ENCODE measurements at regions not wholly inside any gene's neighbourhood (a gene's known extent, or its start where the extent isn't known, plus 50 kb on each side); places are given as distances from the start of the nearest gene placed in this dataset.

DNA sequence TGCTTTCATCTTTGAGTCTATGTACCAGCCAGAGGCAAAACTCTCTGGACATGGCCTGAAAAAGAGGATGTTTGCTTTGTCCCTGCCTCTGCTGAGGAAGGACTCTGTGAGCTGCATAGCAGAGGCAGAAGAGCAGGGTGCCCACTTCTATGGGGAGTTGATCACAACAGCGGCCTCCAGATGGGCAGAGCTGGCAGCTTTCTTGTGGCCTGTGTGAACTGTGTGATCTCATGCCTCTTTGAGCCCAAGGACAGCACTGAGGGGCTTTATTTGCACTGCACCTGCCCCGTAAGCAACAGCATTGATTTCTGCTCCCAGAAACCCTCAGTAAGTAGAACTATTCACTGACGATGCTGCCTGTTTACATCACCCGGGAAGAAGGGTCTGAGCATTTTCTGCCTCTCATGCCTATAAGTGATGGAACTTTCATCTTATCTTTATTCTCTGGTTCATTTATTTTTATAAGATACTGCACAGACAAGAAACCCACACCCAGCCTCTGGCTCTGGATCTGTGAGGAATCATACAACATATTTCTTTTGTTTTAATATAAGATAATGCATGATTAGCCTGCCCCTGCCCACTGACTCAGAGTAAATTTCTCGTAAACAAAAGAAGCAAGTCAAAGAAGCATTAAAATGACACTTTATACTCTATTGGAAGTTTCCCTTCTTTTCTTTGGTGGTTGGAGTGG lies 244.2 kb upstream of the SOX21 start:
- no peaks in the 10 kb centered on the region for H3K4me1 Mint-ChIP-seq (ENCODE audit: low read depth)
- no peaks in the 10 kb centered on the region for H3K36me3 Mint-ChIP-seq (ENCODE audit: low read depth)
- H3K27ac Mint-ChIP-seq = no peak overlapping the region
- TF ChIP-seq, protein P1, sequence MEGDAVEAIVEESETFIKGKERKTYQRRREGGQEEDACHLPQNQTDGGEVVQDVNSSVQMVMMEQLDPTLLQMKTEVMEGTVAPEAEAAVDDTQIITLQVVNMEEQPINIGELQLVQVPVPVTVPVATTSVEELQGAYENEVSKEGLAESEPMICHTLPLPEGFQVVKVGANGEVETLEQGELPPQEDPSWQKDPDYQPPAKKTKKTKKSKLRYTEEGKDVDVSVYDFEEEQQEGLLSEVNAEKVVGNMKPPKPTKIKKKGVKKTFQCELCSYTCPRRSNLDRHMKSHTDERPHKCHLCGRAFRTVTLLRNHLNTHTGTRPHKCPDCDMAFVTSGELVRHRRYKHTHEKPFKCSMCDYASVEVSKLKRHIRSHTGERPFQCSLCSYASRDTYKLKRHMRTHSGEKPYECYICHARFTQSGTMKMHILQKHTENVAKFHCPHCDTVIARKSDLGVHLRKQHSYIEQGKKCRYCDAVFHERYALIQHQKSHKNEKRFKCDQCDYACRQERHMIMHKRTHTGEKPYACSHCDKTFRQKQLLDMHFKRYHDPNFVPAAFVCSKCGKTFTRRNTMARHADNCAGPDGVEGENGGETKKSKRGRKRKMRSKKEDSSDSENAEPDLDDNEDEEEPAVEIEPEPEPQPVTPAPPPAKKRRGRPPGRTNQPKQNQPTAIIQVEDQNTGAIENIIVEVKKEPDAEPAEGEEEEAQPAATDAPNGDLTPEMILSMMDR (IDR thresholded peaks at IDR 0.05) = no peak
- H3K4me3 Mint-ChIP-seq = no peak overlapping the region
- no peak for DNase-seq
- peaks cover 13% of the 10 kb centered on the region for H3K27me3 Mint-ChIP-seq (ENCODE audit: insufficient read depth)
- no peaks in the 10 kb centered on the region for H3K9me3 Mint-ChIP-seq

DNA sequence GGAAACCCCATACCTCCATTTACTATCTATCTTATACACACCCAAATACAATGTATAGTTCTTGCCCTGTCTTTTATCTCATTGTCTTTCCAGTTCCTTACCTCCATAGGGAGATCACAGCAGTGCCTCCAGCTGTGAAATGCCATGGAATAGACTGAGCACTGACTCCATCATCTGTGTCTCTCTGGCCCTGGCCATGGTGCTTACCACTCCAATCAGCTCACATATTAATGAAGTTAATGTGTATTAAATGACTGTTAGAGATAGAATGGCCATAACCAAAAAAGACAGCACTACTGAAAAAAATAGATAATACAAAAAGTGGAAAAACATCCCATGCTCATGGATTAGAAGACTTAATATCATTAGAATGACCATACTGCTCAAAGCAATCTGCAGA lies 240.4 kb upstream of the SOX21 start:
- no peak for DNase-seq
- Mint-ChIP-seq H3K27me3 (ENCODE audit: insufficient read depth) (peaks cover 11% of the 10 kb centered on the region), H3K36me3 (ENCODE audit: low read depth) (no peaks in the 10 kb centered on the region), H3K4me3 (no peak overlapping the region), H3K4me1 (ENCODE audit: low read depth) (no peaks in the 10 kb centered on the region), H3K27ac (no peak overlapping the region), H3K9me3 (no peaks in the 10 kb centered on the region)
- TF ChIP-seq, protein P1 (IDR thresholded peaks at IDR 0.05) = no peak

DNA sequence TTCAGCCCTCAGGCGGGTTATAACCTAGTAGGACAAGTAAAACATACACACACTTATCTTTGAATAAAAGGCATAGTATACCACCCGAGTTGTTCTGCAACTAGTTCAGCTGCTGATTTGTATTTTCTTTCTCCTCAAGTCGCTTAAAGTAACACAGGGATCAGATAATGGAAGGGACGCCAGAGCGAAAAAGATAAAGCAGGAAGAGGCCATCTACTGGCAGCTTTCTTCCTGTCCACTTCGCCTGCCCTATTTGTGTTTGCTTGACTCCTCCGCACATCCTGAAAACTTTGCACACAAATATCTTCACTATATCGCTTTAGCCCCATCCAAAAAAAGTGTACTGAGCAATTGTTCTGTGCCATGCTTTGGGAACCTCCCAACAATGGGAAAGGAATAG lies 238.0 kb upstream of the SOX21 start:
- TF ChIP-seq, protein P1 (IDR thresholded peaks at IDR 0.05) = peak; percentile 43; the same call in 1 of the 2 replicates
- no peak for DNase-seq

GRCh38 chr13:94947965-94948371 lies 235.6 kb upstream of the SOX21 start:
- Mint-ChIP-seq H3K4me3 (no peak overlapping the region), H3K27me3 (ENCODE audit: insufficient read depth) (peaks cover 8% of the 10 kb centered on the region), H3K9me3 (no peaks in the 10 kb centered on the region), H3K27ac (no peak overlapping the region), H3K4me1 (ENCODE audit: low read depth) (no peaks in the 10 kb centered on the region), H3K36me3 (ENCODE audit: low read depth) (no peaks in the 10 kb centered on the region)
- TF ChIP-seq, protein P1 (IDR thresholded peaks at IDR 0.05) = no peak
- DNase-seq = no peak

More for the DNA sequence above, 238.0 kb upstream of the SOX21 start:
- Mint-ChIP-seq H3K4me1 (ENCODE audit: low read depth) (no peaks in the 10 kb centered on the region), H3K4me3 (no peak overlapping the region), H3K27me3 (ENCODE audit: insufficient read depth) (peaks cover 8% of the 10 kb centered on the region), H3K27ac (no peak overlapping the region), H3K36me3 (ENCODE audit: low read depth) (no peaks in the 10 kb centered on the region), H3K9me3 (no peaks in the 10 kb centered on the region)

DNA sequence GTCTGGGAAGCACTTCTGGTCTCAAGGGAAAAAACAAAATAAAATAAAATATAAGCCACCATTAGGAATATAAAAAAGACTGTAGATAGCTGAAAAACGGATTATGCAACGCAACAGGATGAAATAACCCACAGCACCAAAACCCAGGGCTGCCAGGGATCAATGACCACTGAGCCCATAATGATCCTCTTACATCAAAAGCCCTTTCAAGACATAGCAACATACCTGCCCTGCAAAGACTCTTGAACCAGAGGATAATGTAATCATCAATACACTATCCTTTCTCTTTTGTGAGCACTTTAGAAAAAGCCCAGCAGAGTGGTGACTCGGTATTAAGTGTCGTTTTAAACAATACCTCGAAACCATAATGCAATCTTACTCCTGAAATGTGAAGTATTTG lies 235.0 kb upstream of the SOX21 start:
- Mint-ChIP-seq H3K9me3 (no peaks in the 10 kb centered on the region), H3K27me3 (ENCODE audit: insufficient read depth) (peaks cover 6% of the 10 kb centered on the region), H3K27ac (no peak overlapping the region), H3K4me1 (ENCODE audit: low read depth) (no peaks in the 10 kb centered on the region), H3K4me3 (no peak overlapping the region), H3K36me3 (ENCODE audit: low read depth) (no peaks in the 10 kb centered on the region)
- TF ChIP-seq, protein P1 (IDR thresholded peaks at IDR 0.05) = no peak
- no peak for DNase-seq

Data from HFFc6 (cell line).